ENCODE measurements at regions not wholly inside any gene's neighbourhood (a gene's known extent, or its start where the extent isn't known, plus 50 kb on each side); places are given as distances from the start of the nearest gene placed in this dataset.

GRCh38 chr6:80733641-80734040 lies 627.2 kb downstream of the BCKDHB start (continued):
- TF ChIP-seq RAD21 (IDR thresholded peaks at IDR 0.05 in 1 of 2, conservative IDR thresholded peaks at IDR 0.05 in 1 of 2; ENCODE audit: low read depth in 2 of 2, low read length in 2 of 2) (no peak), CHD1 (IDR thresholded peaks at IDR 0.05; ENCODE audit: low read depth, low read length) (no peak), HDAC2 (IDR thresholded peaks at IDR 0.05; ENCODE audit: borderline replicate concordance in 1 of 2, low read depth in 2 of 2, low read length in 2 of 2) (no peak), JUN (IDR thresholded peaks at IDR 0.05; ENCODE audit: low read depth, low read length) (no peak)

Data from H1 (cell line).